ENCODE measurements at regions not wholly inside any gene's neighbourhood (a gene's known extent, or its start where the extent isn't known, plus 50 kb on each side); places are given as distances from the start of the nearest gene placed in this dataset.

DNA sequence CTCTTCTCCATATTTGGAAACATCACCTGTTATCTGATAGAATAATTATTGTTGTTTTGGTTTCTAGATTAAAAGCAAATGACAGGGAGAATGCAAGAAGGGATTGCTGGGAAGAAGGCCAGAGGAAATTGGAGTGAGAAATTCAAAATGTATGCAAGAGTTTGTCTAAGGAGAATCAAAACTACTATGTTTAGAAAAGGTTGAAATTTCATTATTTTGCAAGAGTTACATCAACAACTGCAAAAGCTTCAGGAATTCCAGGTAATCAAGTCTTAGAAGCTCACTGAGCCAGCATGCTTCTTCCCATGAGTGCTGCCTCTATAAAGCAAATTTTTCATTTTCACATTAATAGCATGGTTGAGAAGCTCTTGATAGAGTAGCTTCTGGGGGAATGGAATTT is 177.2 kb upstream of the GBE1 start:
- DNase-seq = no peak

DNA sequence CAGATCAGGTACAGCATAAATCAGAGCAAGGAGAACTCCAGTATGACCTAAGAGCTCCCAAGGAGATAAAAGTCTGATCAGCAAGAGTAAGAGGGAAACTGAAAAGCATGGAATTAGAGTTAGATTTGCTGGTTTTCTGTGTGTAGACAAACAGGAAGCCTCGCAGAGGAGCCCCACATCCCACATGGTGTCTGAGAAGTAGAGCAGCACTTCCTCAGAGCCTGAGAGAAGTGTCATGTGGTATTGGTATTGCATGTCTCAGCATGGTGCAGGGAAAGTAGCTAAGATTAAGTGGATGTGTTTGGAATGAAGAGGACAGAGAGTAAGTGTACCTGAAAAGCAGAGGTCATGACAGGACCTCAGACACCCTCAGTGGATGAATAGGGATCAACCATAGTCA is 175.4 kb upstream of the GBE1 start:
- no peak for DNase-seq

DNA sequence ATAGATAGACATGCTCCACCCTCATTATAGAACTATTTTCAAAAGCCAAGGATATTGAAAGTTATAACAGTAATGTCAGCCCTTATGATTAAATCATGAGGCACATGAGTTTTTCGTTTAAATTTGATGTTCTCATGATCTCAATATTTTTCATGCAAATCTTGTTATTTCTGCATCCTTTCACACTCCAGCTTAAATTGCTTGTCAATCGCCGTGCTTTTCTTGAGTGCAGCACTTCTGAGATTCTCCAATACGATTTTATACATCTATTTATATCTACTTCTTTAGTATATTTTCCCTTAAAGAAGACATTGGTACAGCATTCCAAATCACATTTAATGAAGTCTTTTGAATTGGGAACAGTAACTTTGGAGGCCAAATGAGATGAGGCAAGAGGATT is 171.2 kb upstream of the GBE1 start:
- no peak for DNase-seq

DNA sequence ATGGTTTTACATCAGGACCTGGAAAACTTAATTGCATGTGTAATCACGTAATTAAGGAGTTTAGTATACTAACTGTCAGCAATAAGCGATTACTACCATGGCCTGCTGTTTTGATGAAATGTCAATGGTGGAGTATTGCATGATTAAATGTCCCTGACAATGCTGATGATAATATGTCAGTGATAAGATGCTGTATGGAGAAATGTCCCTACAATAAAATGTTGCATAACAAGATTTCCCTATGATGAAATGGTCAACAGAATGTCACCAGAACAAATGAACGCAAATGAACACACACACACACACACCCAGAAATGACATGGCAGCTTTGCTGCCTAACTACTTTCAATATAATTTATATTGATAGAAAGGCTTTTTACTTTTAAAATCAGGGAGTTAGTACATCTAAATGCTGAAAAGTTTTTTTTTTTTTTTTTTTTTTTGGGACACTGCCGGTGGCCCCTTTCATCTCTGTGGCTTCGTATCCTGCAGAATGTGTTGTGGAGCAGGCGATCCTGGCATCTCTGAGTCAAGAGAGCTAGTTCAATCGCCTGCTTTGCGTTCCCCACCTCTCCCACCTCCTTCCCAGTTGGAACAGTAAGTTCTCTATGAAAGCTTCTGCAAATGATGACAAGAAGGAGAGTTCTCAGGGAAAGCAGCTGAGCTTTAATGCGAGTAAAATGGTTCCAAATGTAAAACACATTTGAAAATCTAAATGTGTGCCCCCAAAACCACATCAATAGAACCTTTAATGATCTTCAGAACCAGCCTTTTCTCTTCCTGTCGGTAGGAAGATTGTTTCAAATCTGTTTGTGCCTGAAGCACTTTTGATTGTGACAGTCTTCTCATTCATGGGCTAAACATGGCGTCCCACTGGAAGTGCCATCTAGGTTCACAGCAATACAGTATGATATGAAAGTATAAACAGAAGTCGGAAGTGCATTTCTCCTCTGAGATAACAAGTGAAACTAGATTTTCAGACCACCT is 170.1 kb upstream of the GBE1 start:
- no peak for DNase-seq

- no peak for DNase-seq
These were observed 168.3 kb upstream of the GBE1 start for GRCh38 chr3:81929697-81930096.

DNA sequence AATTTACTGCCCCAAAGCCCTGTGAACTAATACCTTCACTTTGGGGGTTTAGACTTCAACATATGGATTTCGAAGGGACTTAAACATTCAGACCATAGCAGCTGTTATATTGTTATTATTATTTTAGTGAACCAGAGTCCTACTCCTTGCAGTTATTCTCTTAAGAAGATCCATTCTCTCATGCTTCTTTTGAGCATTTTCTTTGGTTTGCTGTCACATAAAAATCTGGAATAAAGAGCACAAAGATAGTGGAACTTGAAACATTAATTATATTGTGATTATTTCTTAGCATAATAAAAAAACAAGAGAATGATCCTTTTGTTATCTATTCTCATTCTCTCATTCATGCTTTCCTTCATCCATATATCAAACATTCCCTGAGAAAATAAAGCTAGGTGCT is 166.4 kb upstream of the GBE1 start:
- DNase-seq = no peak

- no peak for DNase-seq
These were observed 163.9 kb upstream of the GBE1 start for GRCh38 chr3:81925385-81925784.

GRCh38 chr3:81923038-81923437 is 161.6 kb upstream of the GBE1 start:
- no peak for DNase-seq

DNA sequence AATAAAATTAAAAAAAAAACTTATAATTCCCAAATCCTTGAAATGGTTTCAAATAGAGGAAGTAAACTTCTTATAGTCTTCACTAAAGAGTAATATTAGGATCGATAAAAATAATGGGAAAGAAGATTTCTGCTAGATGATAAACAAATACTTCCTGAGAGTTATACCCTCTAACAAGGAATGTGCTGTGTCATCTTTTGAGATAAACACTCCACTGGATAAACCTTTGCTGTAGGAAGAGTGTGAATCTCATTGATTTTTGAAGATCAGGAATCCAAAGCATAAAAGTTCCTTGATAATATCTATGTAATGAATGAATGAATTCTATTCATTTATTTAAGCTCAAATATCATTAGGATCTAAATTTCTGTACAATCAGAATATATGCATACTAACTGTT is 161.0 kb upstream of the GBE1 start:
- DNase-seq = no peak

- DNase-seq = no peak
These were observed 159.4 kb upstream of the GBE1 start for GRCh38 chr3:81920816-81921215.

DNA sequence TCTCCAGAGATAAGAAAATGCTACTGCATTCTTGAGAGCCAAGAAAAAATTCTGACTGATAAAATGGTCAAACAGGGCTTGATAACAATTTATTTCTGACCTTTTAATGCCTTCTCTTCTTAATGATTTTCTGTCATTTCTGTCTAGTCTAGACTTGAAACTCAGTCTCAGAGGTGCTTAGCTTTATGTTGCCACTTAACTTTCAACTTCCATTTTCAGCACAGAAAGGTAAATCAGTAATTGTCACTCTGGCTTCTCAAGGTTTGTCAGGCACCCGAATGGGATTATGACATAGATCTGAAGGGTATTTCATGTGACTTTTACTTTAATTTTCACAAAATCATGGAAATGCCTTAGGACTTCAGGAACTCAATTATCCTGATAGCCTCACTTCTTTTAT is 155.4 kb upstream of the GBE1 start:
- DNase-seq = no peak

GRCh38 chr3:81913886-81914663 is 152.6 kb upstream of the GBE1 start:
- no peak for DNase-seq

DNA sequence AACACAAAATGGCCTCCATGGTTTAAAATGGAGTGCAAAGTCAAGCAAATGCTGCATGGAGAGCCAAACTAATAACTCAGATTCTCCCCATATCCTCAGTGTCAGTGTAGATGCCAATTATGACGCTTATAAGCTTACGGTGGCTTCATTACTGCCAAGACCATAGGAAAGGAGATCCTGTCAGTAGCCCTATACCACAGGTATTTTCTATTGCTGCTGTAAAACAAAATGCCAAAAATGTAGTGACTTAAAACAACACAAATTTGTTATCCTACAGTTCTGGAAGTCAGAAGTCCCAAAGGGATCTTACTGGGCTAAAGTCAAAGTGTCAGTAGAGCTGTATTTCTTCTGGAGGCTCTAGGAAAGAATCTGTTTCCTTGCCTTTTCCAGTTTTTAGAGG is 149.8 kb upstream of the GBE1 start:
- no peak for DNase-seq

- DNase-seq = no peak
These were observed 148.9 kb upstream of the GBE1 start for GRCh38 chr3:81910244-81910852.

- no peak for DNase-seq
These were observed 148.4 kb upstream of the GBE1 start for GRCh38 chr3:81909796-81910195.

DNA sequence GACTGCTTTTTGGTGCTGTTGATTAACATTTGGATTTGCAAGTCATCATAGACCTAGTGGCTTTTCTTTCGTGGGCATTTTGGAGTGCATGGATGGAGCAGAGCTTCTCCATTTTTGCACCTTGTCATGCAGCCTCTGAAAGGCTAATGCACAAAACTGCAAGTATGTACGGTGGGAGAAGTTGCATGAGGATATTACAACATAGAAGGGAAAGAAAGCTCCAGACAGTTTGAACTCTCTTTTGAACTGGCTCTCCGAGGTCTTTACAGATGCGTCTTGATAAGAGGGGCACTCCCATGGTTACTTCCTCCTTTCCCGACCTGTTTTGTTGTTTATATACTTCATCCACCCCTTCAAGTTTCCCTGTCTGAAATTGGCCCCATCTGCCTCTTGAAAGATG is 147.1 kb upstream of the GBE1 start:
- DNase-seq = no peak

DNA sequence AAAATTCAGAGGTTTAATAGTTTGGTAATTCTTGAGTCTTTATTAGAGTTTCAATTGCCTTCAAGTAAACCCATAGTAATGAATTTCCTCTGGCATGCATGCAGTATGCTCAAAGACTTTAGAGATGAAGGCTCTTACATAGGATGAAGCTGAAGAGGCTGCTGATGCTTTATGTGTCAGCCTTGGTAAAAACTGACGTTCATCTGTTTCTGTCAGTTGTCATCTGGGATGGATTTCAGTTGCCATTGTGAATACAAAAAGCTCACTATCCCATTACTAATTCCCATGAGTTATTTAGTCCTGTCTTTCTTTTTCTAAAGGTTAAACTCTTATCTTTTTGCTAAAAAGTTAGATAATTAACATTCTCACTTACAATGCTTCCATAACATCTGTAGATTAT is 136.9 kb upstream of the GBE1 start:
- DNase-seq = no peak

GRCh38 chr3:81894598-81894997 is 133.2 kb upstream of the GBE1 start:
- DNase-seq = no peak

DNA sequence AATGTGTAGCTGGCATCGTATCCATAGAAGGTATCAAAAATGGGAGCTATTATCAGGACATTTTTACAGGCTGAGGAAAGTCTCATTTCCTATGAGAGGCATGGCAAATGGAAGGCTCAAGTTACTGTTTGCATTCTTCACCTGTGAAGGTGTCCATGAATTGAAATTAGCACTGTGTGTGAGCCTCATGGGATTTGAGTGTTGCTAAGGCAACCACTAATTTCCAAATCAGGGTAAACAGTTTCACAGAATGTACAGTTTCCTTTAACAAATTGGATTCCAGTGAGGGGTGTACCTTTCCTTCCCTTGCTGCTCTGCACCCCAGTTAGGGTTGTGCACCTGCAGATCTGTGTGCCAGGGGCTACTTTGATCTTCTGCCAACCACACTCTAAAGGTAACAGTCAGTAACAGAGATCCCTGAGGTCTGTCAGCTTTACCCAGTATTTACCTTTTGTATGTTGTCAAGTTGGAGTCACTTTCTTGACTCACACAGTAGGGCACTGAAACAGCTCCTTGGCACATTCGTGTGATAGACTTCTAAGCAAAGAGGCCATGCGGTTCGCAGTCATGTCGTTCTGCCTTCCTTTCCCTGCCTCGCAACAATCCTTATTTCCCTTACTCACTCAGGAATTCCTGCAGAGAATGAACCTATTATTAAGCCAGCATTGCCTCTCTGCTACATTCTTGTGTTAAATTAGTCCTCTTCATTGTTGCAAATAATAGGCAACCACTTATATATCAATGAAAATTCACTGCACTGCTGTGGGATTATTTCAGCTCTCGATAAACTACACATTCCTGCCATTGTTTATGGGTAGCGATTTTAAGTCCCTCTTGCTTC is 129.8 kb upstream of the GBE1 start:
- no peak for DNase-seq

GRCh38 chr3:81888914-81889557 is 127.6 kb upstream of the GBE1 start:
- DNase-seq = no peak

- no peak for DNase-seq
These were observed 126.0 kb upstream of the GBE1 start for GRCh38 chr3:81887448-81887847.

DNA sequence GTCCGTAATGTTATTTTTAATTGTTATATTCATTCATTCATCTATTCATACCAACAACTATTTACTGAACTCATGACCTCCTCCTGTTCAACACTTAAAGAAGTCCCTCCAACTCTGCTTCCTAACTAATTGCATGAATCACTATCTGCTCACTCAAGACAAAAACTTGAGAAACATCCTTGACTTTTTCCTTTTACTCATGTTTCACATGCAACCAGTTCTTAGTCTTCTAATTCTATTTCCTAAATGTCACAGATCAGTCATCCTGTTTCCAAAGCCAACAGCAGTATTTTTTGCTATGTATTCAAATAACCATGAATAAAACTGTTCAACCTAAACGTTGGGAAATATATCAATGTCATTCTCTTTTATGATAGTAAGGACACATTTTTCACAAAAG is 124.6 kb upstream of the GBE1 start:
- no peak for DNase-seq

Data from CD4-positive, alpha-beta T cell treated with Interleukin-15 for 1 hour (primary cell).